Cardiac fibroblast (primary cell): ENCODE measurements at regions not wholly inside any gene's neighbourhood (a gene's known extent, or its start where the extent isn't known, plus 50 kb on each side); places are given as distances from the start of the nearest gene placed in this dataset.

Experiments used
- DNase-seq, 2 donors: peaks; one replicate each; pipeline versions ENCODE4 v3.0.0 to v3.0.0-alpha.2; 2010; ENCODE audit warnings: low read depth in 2 of 2
- H3K4me3 ChIP-seq, 2 donors: replicated peaks in 1 of 2; 1 replicate in 1 of 2; 2 replicates in 1 of 2; pipeline ENCODE4 v1.5.1; 2011; ENCODE audit warnings: low read depth in 2 of 2, low read length in 2 of 2, mild to moderate bottlenecking in 2 of 2, moderate library complexity in 1 of 2
- TF ChIP-seq, protein P1 (sequence below): IDR thresholded peaks from one replicate; pipeline ENCODE4 v1.5.1; 2011; ENCODE audit warnings: low read depth, mild to moderate bottlenecking, low read length, inconsistent platforms

DNA sequence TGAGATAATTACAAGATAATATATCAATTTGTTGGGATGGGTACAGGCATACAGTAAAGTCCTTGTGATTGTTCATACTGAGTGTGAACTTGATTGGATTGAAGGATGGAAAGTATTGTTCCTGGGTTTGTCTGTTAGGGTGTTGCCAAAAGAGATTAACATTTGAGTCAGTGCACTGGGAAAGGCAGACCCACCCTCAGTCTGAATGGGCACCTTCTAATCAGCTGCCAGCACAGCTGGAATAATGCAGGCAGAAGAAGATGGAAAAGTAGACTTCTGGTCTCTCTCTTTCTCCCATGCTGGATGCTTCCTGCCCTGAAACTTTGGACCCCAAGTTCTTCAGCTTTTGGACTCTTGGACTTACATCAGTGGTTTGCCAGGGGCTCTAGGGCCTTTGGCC, 457.9 kb upstream of the SLIT2 start:
- TF ChIP-seq, protein P1, sequence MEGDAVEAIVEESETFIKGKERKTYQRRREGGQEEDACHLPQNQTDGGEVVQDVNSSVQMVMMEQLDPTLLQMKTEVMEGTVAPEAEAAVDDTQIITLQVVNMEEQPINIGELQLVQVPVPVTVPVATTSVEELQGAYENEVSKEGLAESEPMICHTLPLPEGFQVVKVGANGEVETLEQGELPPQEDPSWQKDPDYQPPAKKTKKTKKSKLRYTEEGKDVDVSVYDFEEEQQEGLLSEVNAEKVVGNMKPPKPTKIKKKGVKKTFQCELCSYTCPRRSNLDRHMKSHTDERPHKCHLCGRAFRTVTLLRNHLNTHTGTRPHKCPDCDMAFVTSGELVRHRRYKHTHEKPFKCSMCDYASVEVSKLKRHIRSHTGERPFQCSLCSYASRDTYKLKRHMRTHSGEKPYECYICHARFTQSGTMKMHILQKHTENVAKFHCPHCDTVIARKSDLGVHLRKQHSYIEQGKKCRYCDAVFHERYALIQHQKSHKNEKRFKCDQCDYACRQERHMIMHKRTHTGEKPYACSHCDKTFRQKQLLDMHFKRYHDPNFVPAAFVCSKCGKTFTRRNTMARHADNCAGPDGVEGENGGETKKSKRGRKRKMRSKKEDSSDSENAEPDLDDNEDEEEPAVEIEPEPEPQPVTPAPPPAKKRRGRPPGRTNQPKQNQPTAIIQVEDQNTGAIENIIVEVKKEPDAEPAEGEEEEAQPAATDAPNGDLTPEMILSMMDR = no peak
- no peak for DNase-seq
- no peak overlapping the region for H3K4me3 ChIP-seq

DNA sequence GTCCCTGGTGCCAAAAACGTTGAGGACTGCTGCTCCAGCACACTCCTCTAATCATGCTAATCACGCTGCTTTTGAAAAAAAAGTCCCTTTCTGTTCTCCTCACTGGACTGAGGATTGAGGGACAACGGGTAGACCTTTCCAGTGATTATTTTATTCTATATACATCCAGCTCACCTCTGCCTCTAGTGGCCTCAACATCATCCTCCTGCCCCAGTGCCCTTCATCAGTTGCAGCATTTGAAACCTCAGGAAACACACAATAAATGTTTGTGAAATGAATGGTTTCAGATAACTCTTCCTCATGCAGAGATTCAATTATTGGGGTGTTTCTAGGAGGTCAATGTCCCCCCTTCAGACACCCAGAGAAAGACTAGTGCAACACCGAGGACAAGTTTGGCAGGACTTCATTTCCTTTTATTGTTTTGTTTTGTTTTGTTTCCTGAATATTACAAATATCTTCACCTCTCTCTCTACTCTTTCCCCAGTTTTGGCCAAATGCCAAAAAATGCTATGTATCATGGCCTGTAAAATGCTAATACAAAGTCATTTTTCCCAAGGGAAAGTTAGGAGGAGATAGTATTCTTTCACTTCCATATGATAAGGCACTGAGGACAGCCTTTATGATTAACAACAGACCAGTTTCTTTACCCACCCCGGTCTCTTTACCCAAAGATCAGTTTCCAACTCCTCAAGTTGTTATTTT, 460.1 kb upstream of the SLIT2 start:
- TF ChIP-seq, protein P1 = peak; percentile 48
- peak; percentile 64 to 79 for DNase-seq
- H3K4me3 ChIP-seq = no peak overlapping the region

- H3K4me3 ChIP-seq = no peak overlapping the region
- no peak for DNase-seq
- TF ChIP-seq, protein P1 = no peak
These were observed 465.1 kb upstream of the SLIT2 start for GRCh38 chr4:19786616-19787015.

DNA sequence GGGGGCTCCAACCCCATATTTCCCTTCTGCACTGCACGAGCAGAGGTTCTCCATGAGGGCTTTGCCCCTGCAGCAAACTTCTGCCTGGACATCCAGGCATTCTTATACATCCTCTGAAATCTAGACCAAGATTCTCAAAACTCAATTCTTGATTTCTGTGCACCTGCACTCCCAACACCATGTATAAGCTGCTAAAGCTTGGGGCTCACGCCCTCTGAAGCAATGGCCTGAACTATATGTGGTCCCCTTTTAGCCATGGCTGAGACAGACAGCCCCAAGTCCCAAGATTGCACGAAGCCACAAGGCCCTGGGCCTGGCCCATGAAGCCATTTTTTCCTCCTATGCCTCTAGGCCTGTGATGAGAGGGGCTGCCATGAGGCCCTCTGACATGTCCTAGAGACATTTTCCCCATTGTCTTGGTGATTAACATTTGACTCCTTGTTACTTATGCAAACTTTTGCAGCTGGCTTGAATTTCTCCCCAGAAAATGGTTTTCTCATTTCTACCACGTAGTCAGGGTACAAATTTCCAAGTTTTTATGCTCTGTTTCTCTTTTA, 468.0 kb upstream of the SLIT2 start:
- H3K4me3 ChIP-seq = no peak overlapping the region
- DNase-seq = no peak
- TF ChIP-seq, protein P1 = no peak

DNA sequence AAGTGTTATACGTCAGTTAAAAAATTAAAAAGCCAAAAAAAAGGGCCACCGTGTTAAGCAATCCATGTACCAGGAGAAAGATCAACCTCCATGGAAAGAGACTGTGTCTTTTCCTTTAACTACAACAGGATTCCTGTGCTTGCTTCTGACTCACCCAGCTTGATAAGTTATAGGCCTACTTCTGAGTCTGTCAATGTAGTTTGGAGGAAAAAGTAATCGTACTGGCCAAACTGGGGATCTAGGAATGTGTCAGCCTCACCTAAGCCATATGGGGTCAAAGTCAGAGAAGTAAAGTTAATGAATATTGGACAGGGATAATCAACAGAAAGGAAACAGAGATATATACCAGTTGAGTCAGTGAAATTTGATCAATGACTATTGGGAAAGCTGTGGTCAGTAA, 470.8 kb upstream of the SLIT2 start:
- TF ChIP-seq, protein P1 = no peak
- no peak for DNase-seq
- no peak overlapping the region for H3K4me3 ChIP-seq

GRCh38 chr4:19776929-19777328, 474.8 kb upstream of the SLIT2 start:
- no peak overlapping the region for H3K4me3 ChIP-seq
- peak; percentile 17 to 59 for DNase-seq
- TF ChIP-seq, protein P1 = no peak
